NCI-H187 treated with DMSO at 0.1 percent for 48 hours (cell line): ENCODE measurements at regions not wholly inside any gene's neighbourhood (a gene's known extent, or its start where the extent isn't known, plus 50 kb on each side); places are given as distances from the start of the nearest gene placed in this dataset.
"Not testable (repeated sequence)": the region's sequence is repeated elsewhere in the genome, so short reads cannot be mapped to it uniquely, and the experiment has no call there.

ENCODE experiments used
- DNase-seq: peaks from one replicate; lab custom pipeline; 2025; lab: John Stamatoyannopoulos, UW

- DNase-seq: no peak
These were observed 57.4 kb upstream of the PRSS16 start for GRCh38 chr6:27190126-27190525.

GRCh38 chr6:27194453-27194852, 53.0 kb upstream of the PRSS16 start:
- not testable (repeated sequence) for DNase-seq

DNA sequence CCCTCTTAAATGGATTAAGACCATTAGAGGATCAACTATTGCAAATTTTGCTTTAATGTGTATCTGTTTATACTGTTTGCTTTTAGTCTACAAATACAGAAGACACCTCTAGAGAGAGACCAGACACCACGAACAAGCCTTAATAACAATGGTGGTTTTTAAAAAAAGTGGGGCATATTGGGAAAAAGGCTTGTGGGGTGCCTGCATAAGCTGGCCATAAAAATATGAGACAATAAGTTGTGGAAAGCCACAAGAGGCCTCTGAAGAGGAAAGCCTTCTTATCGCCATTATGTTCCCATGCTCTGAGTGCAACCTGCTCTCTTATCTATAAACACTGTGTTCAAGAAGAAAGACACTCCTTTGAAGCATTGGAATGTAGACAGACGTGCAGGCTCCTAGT, 52.0 kb upstream of the PRSS16 start:
- not testable (repeated sequence) for DNase-seq
